ENCODE measurements at regions not wholly inside any gene's neighbourhood (a gene's known extent, or its start where the extent isn't known, plus 50 kb on each side); places are given as distances from the start of the nearest gene placed in this dataset.

DNA sequence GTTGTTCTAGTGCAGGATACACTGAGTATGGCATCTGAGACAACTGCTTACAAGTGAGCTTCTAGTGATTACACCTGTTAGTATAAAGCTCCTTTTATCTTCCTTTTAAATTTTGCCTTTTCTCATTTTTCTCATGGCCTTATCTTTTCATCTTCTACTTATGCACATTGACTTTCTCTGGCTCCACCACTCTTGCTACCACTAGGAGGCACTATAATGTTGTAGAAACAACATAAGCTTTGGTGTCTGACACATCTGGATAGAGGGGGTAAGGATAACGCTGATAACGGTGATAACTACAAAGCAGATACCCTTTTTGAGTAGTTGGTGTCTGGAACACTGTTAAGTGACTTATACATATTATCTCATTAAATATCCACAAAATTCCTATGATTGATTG, 187.4 kb upstream of the TEX13C start (continued):
- TF ChIP-seq, protein P1, sequence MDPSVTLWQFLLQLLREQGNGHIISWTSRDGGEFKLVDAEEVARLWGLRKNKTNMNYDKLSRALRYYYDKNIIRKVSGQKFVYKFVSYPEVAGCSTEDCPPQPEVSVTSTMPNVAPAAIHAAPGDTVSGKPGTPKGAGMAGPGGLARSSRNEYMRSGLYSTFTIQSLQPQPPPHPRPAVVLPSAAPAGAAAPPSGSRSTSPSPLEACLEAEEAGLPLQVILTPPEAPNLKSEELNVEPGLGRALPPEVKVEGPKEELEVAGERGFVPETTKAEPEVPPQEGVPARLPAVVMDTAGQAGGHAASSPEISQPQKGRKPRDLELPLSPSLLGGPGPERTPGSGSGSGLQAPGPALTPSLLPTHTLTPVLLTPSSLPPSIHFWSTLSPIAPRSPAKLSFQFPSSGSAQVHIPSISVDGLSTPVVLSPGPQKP (IDR thresholded peaks at IDR 0.05; ENCODE audit: low read depth, low read length): no peak
- TF ChIP-seq CEBPB (IDR thresholded peaks at IDR 0.05): no peak
- TF ChIP-seq, protein P2, sequence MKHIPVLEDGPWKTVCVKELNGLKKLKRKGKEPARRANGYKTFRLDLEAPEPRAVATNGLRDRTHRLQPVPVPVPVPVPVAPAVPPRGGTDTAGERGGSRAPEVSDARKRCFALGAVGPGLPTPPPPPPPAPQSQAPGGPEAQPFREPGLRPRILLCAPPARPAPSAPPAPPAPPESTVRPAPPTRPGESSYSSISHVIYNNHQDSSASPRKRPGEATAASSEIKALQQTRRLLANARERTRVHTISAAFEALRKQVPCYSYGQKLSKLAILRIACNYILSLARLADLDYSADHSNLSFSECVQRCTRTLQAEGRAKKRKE (CRISPR knock-in tag; IDR thresholded peaks at IDR 0.05; ENCODE audit: low read depth): no peak
- TF ChIP-seq, protein P3, sequence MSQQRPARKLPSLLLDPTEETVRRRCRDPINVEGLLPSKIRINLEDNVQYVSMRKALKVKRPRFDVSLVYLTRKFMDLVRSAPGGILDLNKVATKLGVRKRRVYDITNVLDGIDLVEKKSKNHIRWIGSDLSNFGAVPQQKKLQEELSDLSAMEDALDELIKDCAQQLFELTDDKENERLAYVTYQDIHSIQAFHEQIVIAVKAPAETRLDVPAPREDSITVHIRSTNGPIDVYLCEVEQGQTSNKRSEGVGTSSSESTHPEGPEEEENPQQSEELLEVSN (IDR thresholded peaks at IDR 0.05; ENCODE audit: borderline replicate concordance, low read depth): no peak
- TF ChIP-seq, protein P4, sequence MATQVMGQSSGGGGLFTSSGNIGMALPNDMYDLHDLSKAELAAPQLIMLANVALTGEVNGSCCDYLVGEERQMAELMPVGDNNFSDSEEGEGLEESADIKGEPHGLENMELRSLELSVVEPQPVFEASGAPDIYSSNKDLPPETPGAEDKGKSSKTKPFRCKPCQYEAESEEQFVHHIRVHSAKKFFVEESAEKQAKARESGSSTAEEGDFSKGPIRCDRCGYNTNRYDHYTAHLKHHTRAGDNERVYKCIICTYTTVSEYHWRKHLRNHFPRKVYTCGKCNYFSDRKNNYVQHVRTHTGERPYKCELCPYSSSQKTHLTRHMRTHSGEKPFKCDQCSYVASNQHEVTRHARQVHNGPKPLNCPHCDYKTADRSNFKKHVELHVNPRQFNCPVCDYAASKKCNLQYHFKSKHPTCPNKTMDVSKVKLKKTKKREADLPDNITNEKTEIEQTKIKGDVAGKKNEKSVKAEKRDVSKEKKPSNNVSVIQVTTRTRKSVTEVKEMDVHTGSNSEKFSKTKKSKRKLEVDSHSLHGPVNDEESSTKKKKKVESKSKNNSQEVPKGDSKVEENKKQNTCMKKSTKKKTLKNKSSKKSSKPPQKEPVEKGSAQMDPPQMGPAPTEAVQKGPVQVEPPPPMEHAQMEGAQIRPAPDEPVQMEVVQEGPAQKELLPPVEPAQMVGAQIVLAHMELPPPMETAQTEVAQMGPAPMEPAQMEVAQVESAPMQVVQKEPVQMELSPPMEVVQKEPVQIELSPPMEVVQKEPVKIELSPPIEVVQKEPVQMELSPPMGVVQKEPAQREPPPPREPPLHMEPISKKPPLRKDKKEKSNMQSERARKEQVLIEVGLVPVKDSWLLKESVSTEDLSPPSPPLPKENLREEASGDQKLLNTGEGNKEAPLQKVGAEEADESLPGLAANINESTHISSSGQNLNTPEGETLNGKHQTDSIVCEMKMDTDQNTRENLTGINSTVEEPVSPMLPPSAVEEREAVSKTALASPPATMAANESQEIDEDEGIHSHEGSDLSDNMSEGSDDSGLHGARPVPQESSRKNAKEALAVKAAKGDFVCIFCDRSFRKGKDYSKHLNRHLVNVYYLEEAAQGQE (IDR thresholded peaks at IDR 0.05): no peak
- TF ChIP-seq, protein P5, sequence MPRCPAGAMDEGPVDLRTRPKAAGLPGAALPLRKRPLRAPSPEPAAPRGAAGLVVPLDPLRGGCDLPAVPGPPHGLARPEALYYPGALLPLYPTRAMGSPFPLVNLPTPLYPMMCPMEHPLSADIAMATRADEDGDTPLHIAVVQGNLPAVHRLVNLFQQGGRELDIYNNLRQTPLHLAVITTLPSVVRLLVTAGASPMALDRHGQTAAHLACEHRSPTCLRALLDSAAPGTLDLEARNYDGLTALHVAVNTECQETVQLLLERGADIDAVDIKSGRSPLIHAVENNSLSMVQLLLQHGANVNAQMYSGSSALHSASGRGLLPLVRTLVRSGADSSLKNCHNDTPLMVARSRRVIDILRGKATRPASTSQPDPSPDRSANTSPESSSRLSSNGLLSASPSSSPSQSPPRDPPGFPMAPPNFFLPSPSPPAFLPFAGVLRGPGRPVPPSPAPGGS (IDR thresholded peaks at IDR 0.05): no peak

DNA sequence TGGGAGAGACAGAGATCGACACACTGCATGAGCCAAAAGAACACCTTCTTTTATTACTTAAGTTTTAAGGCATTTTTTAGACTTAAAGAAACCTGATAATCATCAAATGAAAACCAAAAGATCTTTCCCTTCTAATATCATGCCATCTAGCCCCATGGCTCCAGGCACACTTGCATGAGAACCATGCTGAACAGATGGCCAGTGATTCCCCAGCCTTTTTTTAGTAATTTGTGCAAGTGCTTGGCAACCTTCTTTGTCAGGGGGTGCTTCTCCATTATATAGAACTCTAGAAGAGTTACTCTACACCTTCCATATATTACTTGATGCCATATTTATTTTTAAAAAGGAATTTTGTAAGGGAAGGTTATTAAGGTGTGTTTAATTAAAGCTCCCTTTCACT, 182.2 kb upstream of the TEX13C start:
- TF ChIP-seq SREBF2 (IDR thresholded peaks at IDR 0.05): no peak
- TF ChIP-seq PHF8 (IDR thresholded peaks at IDR 0.05; ENCODE audit: borderline replicate concordance, low read depth): no peak
- no peak for TF ChIP-seq RARB (CRISPR knock-in tag; IDR thresholded peaks at IDR 0.05)
- 0% methylated on average over 1 of the region's 1 CpG for WGBS (ENCODE audit: missing lambda C conversion rate)
- no peak overlapping the region for H3K4me2 ChIP-seq
- no peak for FAIRE-seq
- H3K27ac ChIP-seq: no peak overlapping the region
- no peak overlapping the region for H3K4me3 ChIP-seq
- H3K9me3 ChIP-seq: no peaks in the 10 kb centered on the region
- DNase-seq (ENCODE audit: low read depth in 1 of 2, low spot score in 1 of 2): no peak
- H3K4me1 ChIP-seq: no peaks in the 10 kb centered on the region
- POLR2A ChIA-PET: no interaction called here
- no peak for ATAC-seq
- CTCF ChIA-PET: no interaction called here

DNA sequence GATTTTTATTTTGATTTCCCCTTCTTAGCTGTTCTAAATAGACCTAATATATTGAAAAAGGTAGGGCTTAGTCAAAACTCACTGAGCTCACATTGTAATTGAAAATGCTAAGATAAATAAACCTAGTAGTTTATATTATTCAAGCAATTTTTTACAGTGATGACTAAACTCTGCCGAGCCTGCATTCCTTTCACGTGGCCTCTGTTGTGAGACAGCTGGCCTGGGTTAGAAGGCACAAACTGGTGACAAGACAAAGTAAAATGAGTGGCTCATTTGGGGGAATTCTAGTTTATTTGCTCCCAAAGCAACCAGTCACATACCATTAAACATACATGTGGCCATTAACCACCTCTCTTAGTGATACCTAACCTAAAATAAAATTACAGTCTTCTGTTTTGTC, 169.4 kb upstream of the TEX13C start:
- no peak overlapping the region for H3K4me2 ChIP-seq
- no peaks in the 10 kb centered on the region for H3K9me3 ChIP-seq
- ChIA-PET POLR2A (no interaction called here), CTCF (no interaction called here)
- no peak overlapping the region for H3K27ac ChIP-seq
- H3K4me1 ChIP-seq: no peaks in the 10 kb centered on the region
- no peak for DNase-seq (ENCODE audit: low read depth in 1 of 2, low spot score in 1 of 2)
- H3K4me3 ChIP-seq: no peak overlapping the region
- FAIRE-seq: no peak
- no peak for ATAC-seq
- WGBS (ENCODE audit: missing lambda C conversion rate): 2% methylated on average over 2 of the region's 2 CpGs
- TF ChIP-seq NFE2L2 (conservative IDR thresholded peaks at IDR 0.05; ENCODE audit: low read length): no peak
- TF ChIP-seq RFX5 (IDR thresholded peaks at IDR 0.05): no peak
- TF ChIP-seq, protein P6, sequence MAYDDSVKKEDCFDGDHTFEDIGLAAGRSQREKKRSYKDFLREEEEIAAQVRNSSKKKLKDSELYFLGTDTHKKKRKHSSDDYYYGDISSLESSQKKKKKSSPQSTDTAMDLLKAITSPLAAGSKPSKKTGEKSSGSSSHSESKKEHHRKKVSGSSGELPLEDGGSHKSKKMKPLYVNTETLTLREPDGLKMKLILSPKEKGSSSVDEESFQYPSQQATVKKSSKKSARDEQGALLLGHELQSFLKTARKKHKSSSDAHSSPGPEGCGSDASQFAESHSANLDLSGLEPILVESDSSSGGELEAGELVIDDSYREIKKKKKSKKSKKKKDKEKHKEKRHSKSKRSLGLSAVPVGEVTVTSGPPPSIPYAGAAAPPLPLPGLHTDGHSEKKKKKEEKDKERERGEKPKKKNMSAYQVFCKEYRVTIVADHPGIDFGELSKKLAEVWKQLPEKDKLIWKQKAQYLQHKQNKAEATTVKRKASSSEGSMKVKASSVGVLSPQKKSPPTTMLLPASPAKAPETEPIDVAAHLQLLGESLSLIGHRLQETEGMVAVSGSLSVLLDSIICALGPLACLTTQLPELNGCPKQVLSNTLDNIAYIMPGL (CRISPR knock-in tag; IDR thresholded peaks at IDR 0.05; ENCODE audit: borderline replicate concordance): no peak
- no peak for TF ChIP-seq MAFK (IDR thresholded peaks at IDR 0.05; ENCODE audit: partially characterized antibody)
- TF ChIP-seq, protein P3 (IDR thresholded peaks at IDR 0.05; ENCODE audit: borderline replicate concordance, low read depth): no peak
- no peak for TF ChIP-seq ZNF302 (CRISPR knock-in tag; IDR thresholded peaks at IDR 0.05)
- no peak for TF ChIP-seq EHMT2 (IDR thresholded peaks at IDR 0.05; ENCODE audit: low read depth)
- TF ChIP-seq TP53 (CRISPR knock-in tag; IDR thresholded peaks at IDR 0.05): no peak
- TF ChIP-seq NPAS2 (CRISPR knock-in tag; IDR thresholded peaks at IDR 0.05; ENCODE audit: borderline replicate concordance): no peak
- no peak for TF ChIP-seq HOXB5 (CRISPR knock-in tag; IDR thresholded peaks at IDR 0.05)
- TF ChIP-seq SMC3 (IDR thresholded peaks at IDR 0.05): no peak
- TF ChIP-seq RNF2 (IDR thresholded peaks at IDR 0.05; ENCODE audit: borderline replicate concordance, low read depth): no peak
- TF ChIP-seq TFCP2L1 (CRISPR knock-in tag; IDR thresholded peaks at IDR 0.05): no peak
- TF ChIP-seq, protein P1 (IDR thresholded peaks at IDR 0.05; ENCODE audit: low read depth, low read length): no peak
- TF ChIP-seq, protein P7, sequence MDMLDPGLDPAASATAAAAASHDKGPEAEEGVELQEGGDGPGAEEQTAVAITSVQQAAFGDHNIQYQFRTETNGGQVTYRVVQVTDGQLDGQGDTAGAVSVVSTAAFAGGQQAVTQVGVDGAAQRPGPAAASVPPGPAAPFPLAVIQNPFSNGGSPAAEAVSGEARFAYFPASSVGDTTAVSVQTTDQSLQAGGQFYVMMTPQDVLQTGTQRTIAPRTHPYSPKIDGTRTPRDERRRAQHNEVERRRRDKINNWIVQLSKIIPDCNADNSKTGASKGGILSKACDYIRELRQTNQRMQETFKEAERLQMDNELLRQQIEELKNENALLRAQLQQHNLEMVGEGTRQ (IDR thresholded peaks at IDR 0.05): no peak

Measured in A549 (cell line).